HG03558 (cell line): ENCODE measurements at regions not wholly inside any gene's neighbourhood (a gene's known extent, or its start where the extent isn't known, plus 50 kb on each side); places are given as distances from the start of the nearest gene placed in this dataset.

Experiments used
- ATAC-seq: cut with Tn5 transposase; IDR thresholded peaks from one replicate; pipeline ENCODE4 v1.9.1; 2021; ENCODE audit warnings: moderate number of reproducible peaks; ENCODE audit not compliant: unreplicated experiment; ENCODE audit errors: extremely low read depth

- no peak for ATAC-seq
These were observed 561.3 kb downstream of the DHX35 start for GRCh38 chr20:39523405-39523804.

GRCh38 chr20:39518654-39519053 is 556.5 kb downstream of the DHX35 start:
- no peak for ATAC-seq

GRCh38 chr20:39516964-39517363 is 554.8 kb downstream of the DHX35 start:
- no peak for ATAC-seq

DNA sequence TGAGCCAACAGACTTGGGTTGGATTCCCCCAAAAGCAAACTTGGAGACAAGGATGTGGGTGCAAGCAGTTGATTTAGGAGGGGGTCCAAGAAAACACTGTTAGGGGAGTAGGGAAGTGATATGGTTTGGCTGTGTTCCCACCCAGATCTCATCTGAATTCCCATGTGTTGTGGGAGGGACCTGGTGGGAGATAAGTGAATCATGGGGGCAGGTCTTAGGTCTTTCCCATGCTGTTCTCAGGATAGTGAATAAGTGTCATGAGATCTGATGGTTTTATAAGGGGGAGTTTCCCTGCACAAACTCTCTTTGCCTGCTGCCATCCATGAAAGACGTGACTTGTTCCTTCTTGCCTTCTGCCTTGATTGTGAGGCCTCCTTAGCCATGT is 542.6 kb downstream of the DHX35 start:
- ATAC-seq, result no peak

- no peak for ATAC-seq
These were observed 542.0 kb downstream of the DHX35 start for GRCh38 chr20:39503902-39504709.

GRCh38 chr20:39492223-39492797 is 530.2 kb downstream of the DHX35 start:
- no peak for ATAC-seq

- no peak for ATAC-seq
These were observed 529.6 kb downstream of the DHX35 start for GRCh38 chr20:39491711-39492110.

DNA sequence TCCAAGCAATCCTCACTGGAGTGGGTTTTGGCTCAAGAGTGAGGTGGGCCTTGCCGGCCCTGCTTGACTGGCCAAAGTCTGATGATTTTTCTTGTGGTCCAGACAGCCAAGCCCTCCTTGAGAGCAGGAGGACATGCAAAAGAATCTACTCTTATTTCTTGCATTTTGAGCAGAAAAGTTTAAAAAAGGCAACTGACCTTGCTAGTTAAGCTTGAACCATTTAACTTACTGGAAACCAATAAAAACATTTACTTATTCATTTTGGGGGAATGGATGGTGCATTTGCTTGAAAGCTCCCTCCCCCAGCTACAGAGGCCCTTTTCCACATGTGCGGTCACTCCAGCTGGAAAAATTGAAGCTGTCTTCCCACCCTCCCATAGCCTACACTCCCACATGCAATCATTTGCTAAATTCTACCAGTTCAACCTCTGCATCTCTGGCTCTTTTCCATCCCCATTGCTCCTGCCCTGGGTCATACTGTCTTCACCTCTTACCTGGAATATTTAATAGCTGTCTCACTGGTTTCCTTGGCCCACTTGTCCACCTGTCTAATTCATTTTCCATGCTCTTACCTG is 527.9 kb downstream of the DHX35 start:
- no peak for ATAC-seq

- ATAC-seq, result no peak
These were observed 518.3 kb downstream of the DHX35 start for GRCh38 chr20:39480276-39481043.

DNA sequence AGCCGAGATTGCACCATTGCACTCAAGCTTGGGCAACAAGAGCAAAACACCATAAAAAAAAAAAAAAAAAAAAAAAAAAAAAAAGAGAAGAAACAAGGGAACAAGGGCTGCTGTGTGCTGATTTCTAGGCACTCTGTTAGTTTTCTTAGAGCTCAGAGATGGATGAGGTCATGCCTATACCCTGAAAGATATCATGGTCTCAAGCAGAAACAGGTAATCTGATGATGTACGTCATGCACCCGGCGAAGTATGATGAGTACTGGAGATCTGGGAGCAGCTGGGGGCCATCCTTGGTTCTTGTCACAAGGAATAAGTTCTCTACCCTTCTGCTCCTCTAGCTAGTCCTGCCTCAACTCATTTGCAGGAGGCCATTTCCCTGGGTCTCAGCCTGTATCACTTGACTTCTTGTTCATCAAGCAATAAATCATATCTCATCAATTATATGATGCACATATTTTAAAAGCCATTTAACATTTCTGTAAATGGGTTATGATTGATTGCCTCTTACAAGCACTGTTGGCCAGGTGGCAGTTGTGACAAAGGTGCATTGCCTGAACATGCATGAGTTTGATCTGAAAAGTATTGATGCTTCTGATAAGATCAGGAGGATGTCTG is 517.2 kb downstream of the DHX35 start:
- ATAC-seq, result no peak

- no peak for ATAC-seq
These were observed 512.7 kb downstream of the DHX35 start for GRCh38 chr20:39474879-39475278.

DNA sequence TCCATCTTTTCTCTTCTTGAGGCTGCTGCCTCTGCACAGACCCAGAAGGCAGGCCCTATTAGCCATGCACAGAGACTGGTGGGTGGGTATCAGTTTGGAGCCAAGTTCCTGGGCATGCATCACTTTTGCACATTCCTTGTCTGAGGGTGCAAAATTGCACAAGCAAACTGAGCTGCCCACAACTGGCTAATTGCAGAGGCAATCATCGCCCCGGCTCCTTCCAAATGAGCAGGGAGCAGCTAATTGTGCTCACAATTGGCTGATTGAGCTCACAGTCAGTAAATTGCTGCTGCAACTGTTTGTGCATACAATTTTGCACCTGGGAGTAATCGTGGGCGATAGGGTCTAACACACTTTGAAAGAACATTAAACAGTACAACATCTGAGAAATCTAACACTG is 511.4 kb downstream of the DHX35 start:
- no peak for ATAC-seq

DNA sequence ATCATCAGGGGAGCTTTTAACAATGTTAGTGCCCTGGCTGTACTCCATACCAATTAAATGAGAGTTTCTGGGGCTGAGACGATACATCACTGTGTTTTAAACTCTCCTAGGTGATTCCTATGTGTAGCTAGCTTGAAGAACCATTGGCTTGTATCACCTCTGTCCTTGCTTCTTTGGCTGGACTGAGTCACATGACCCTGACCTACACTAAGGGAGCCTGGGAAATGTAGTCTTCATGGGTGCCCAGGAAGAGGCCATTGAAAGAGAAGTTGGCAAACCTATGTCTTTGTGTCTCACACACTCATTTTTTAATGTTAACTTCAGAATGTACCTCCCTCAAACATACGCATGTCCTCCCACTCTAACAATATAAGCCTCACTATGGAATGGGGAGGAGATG is 506.6 kb downstream of the DHX35 start:
- ATAC-seq, result no peak

DNA sequence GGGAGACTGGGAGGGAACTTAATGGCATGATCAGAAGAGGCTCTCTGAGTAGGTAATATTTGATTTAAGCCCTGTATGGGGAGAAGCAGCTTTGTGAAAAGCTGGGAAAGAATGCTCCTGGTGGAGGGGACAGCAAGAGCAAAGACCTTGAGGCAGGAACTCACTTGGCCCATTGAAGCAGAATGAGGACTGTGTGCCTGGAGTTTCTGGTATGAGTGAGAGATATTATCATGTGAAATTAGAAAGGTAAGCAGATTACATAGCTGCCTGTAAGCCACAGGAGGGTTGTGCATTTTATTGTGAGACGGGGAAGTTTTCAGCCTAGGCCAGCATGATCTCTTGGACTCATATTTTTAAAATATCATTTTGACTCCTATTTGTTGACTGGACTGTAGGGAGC is 502.1 kb downstream of the DHX35 start:
- no peak for ATAC-seq

- no peak for ATAC-seq
These were observed 500.3 kb downstream of the DHX35 start for GRCh38 chr20:39462416-39462945.

GRCh38 chr20:39458452-39458851 is 496.3 kb downstream of the DHX35 start:
- ATAC-seq, result no peak

DNA sequence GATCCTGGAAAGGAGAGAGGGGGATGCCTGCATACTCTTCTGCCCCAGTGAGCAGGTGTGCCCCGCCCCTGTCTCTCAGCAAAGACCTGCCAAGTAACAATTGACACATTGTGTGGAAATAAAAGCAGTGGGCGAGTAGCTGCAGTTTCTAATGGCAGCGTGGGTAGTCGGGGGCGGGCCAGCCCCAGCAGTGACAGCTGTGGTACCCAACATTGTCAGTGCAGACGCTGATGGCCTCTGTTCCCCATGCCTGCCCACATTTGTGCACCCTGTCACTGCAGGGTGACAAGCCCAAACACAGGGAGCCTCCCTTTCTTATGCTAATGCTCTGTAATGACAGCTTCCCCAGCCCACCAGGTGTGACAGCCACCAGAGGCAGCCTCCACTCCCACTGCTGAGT is 491.7 kb downstream of the DHX35 start:
- no peak for ATAC-seq

DNA sequence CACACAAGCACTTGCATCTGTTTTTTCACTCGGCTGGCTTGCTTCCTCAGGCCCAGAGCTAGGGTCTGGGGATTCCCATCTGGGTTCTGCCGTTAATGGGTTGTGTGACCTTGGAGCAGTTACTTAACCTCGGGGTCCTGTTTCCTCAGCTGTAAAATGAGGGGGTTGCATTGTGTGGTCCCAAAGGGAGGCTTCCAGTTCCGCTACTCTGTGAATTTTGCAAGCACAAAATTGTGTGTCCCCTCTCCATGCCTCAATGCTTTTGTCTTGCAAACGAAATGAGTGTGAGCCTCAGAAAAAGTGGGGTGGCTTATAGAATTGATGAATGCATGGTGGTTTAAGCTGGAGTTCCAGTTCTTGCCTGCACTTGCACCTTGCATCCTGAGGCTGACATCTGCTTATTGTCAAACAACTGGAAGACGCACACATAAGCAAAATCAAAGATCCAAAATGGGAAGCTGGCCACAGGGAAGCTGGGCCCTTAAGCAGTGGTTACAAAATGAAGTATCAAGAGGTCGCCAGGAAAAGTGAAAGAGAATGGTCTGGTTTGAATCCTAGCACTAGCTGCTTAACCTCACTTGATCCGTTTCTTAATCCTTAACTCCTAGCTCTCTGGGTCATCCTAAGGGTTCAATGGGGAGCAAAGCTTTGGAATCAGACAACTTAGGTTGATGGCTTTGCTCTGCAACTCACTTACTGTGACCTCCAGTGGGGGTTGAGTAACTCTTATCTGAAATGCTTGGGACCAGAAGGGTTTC is 490.6 kb downstream of the DHX35 start:
- no peak for ATAC-seq

- no peak for ATAC-seq
These were observed 489.2 kb downstream of the DHX35 start for GRCh38 chr20:39451386-39451785.

- no peak for ATAC-seq
These were observed 484.3 kb downstream of the DHX35 start for GRCh38 chr20:39446397-39446796.
